ENCODE measurements at regions not wholly inside any gene's neighbourhood (a gene's known extent, or its start where the extent isn't known, plus 50 kb on each side); places are given as distances from the start of the nearest gene placed in this dataset.

GRCh38 chr2:198383392-198383791, 579.0 kb downstream of the PLCL1 start:
- TF ChIP-seq CTCF (optimal IDR thresholded peaks at IDR 0.05 in 1 of 3, IDR thresholded peaks at IDR 0.05 in 1 of 3, conservative IDR thresholded peaks at IDR 0.05 in 1 of 3; ENCODE audit: extremely low read depth in 1 of 3, insufficient read depth in 2 of 3, low read length in 3 of 3), result no peak
- TF ChIP-seq EZH2 (IDR thresholded peaks at IDR 0.05; ENCODE audit: low read length), result no peak

Data from keratinocyte (primary cell).